HG03064 (cell line): ENCODE measurements at regions not wholly inside any gene's neighbourhood (a gene's known extent, or its start where the extent isn't known, plus 50 kb on each side); places are given as distances from the start of the nearest gene placed in this dataset.

Experiments
- ATAC-seq: cut with Tn5 transposase; IDR thresholded peaks from one replicate; pipeline ENCODE4 v1.9.1; 2021; ENCODE audit warnings: low read depth; ENCODE audit not compliant: unreplicated experiment

DNA sequence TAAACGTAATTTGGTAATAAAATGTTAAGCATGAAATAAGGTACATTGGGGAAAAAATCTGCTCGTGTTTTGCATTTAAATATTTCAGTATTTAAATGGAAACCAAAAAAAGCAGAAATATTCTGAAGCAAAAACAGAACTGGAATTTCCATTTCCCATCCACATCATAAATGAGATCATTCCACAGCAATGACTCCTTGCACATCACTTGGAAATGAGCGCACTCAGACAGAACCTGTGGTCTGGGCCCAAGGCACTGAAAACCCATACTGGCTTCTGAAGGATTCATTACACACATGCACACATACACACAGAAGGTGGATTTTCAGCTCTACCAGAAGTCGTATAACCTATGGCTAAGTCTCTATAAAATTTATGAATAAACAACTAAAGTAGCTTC is 174.8 kb downstream of the IBTK start:
- ATAC-seq = no peak

GRCh38 chr6:82072121-82072521 is 175.4 kb downstream of the IBTK start:
- no peak for ATAC-seq

DNA sequence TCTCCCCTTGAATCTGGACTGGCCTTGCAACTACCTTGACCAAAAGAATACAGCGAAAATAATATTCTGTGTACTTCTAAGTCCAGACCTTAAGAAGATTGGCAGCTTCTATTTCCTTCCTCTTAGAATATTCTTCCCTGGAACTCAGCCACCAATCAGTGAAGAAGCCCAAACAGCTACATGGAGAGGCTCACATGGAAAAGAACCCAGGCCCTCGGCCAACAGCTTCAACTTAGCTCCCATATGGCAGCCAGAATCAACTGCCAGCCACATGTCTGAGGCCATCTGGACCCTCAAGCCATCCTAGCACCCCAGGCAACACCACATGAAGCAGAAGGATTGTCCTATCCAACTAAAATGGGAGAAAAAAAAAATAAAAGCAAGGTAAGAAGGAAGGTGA is 178.8 kb downstream of the IBTK start:
- ATAC-seq = no peak

DNA sequence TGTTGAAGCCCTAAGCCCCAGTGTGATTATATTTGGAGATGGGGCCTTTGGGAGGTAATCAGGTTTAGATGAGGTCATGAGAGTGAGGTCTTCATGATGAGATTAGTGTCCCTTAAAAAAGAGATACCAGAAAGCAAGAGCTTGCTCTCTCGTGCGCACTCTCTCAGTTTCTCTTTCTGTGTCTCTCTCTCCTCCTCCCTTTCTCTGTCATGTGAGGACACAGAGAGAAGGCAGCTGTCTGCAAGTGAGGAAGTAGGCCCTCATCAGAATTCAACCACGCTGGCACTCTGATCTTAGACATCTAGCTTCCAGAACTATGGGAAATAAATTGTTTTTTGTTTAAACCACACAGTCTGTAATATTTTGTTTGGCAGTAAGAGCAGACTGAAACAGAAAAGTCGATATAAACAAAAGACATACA is 180.5 kb downstream of the IBTK start:
- peak; percentile 90 for ATAC-seq

DNA sequence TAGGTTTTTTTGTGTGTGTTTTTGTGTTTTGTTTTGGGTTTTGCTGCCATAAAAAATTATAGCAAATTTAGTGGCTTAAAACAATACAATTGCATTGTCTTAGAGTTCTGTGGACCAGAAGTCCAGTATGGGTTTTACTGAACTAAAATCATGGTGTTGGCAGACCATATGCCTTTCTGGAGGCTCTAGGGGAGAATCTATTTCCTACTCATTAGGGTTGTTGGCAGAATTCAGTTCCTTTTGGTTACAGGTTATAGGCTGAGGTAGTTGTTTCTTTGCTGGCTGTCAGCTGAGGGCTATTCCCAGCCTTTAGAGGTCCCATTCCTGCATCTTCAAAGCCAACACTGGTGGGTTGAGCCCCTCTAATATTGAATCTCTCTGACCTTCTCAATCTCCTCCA is 181.3 kb downstream of the IBTK start:
- no peak for ATAC-seq

DNA sequence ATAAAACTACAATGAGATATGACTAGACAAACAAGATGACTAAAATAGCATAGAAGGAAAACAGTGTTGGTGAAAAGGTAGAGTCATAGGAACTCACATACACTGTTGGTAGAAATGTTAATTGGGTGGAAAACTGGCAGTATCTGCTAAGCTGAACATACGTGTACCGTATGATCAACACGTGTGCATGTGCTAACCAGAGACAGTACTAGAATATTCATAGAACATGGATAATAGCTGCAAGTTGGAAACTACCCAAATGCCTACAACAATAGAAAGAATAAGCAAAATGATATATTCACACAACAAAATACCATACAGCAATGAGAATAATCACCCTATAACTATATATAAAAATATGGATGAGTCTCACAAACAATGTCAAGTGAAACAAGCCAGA is 184.0 kb downstream of the IBTK start:
- no peak for ATAC-seq

- no peak for ATAC-seq
Measured at GRCh38 chr6:82062219-82062618, 185.3 kb downstream of the IBTK start.

- no peak for ATAC-seq
Measured at GRCh38 chr6:82057846-82058554, 189.5 kb downstream of the IBTK start.

- ATAC-seq = no peak
Measured at GRCh38 chr6:82056567-82056966, 191.0 kb downstream of the IBTK start.

DNA sequence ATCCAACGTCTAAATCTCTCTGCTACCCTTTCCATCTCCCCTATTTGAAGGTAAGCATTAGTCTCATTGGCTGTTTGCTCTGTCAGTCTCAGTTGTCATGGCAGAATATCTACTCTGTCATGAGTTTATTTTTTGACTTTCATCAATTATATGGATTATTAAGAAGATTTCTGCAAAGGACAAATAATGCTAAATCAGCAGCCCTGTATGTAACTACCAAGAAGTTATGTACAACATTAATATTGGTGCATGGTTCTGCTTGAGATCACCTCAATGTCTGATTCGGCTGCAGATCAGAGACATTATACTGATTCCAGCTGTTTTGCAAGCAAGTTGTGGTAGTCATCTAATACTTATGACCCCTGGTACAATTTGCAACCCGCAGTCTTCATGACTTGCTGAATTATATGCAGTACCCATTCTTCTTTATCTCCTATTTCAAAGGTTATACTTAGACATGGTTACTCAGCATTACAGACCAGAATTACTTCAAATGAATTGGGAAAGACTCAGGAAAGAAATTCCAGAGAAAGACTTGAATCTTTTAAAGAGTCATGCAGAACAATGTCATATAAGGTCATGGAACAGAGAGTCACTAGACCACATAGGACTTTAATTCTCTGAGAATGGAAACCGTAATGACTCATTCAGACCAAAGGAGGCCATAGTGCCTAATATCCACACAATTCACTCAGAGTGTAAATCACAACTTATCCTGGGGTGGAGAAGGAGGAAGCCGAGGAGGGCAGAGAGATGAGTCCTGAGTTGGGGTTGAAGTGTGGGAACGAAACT is 201.4 kb downstream of the IBTK start:
- ATAC-seq = no peak

- peak; percentile 84 for ATAC-seq
Measured at GRCh38 chr6:82040405-82041221, 206.9 kb downstream of the IBTK start.

- ATAC-seq = no peak
Measured at GRCh38 chr6:82038631-82039030, 208.9 kb downstream of the IBTK start.

- no peak for ATAC-seq
Measured at GRCh38 chr6:82035526-82035925, 212.0 kb downstream of the IBTK start.

DNA sequence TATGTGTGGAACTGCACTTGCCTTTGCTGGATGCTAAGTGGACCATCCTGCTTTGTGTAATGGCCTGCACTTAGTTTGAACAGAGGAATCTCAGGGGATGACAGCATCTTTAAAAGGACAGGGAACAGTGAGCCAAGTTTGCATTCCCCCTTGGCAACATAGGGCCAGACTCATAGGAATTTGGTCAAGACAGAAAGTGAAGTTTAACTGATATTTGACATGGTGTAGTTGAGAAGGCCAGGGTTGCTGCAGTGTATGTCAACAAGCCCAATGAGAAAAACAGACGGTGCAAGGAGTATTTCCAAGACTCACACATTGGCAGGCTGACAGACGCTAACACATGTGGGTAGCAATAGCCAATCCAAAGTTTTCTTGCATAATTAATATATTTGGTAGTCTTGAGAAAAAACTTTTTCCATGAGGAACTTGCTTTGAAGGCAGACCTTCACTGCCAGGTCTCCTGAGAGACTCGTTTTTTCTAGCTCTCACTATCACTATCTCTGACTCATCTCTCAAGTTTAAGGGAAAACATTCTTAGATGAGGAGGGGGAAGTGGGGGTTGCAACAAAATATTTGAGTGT is 213.8 kb downstream of the IBTK start:
- ATAC-seq = no peak

- no peak for ATAC-seq
Measured at GRCh38 chr6:82032444-82032843, 215.1 kb downstream of the IBTK start.

- ATAC-seq = no peak
Measured at GRCh38 chr6:82030761-82031503, 216.6 kb downstream of the IBTK start.

DNA sequence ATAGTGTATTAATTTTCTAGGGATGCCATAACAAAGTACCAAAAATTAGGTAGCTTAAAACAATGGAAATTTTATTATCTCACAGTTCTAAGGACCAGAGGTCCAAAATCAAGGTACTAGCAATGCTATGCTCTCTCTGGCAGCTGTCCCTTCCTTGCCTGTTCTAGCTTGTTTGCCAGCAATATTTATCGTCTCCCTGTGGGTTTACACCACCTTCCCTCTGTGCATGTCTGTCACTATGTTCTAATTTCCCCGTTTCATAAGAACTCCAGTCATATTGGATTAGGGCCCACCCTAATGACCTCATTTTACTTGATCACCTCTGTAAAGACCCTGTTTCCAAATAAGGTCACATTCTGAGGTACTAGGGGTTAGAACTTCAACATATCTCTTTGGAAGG is 217.2 kb downstream of the IBTK start:
- ATAC-seq = no peak

DNA sequence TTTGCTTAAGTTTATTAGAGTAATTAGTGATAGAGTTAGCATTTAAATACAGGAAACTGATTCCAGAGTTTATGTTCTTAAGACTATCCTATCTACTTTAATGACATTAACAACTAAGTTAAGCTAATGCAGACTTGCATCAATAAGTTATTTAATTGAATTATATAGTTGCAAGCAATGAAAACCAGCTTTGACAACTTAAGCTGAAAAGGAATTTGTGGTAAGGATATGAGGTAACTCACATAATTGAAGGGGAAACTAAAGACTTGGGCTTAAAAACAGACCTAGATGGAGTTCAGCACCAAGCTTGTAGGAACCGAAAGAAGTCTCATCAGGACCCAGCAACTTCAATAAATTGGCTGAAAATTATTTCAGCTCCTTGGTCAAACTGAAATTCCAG is 222.3 kb downstream of the IBTK start:
- no peak for ATAC-seq

DNA sequence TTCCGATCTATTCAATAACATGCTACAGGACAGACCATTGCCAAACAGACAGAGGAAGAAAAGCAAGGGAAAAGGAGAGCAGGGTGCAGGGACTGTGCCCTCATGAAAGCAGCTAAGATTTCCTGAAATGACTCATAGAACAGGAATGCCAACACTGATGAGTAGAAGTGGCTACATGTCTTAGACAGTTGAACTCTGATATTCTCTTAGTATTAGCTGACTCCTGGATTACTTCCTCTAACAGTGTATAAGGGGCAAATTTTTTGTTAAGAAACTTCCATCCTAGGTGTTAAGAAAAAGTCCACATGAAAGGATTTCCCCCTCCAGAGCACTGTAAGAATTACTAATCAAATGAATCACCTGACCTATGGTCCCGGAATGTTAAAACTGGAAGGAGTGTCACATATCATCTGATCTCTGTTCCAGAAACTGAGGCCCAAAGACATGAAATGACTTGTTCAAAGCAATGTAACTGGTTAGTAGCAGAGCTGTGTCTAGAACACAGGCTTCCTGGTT is 224.9 kb downstream of the IBTK start:
- ATAC-seq = no peak

GRCh38 chr6:82017773-82018172 is 229.8 kb downstream of the IBTK start:
- no peak for ATAC-seq
